ENCODE measurements at regions not wholly inside any gene's neighbourhood (a gene's known extent, or its start where the extent isn't known, plus 50 kb on each side); places are given as distances from the start of the nearest gene placed in this dataset.

- CTCF ChIA-PET, result no interaction called here
- Mint-ChIP-seq H3K4me1 (no peaks in the 10 kb centered on the region), H3K27ac (no peak overlapping the region), H3K27me3 (no peaks in the 10 kb centered on the region), H3K9me3 (ENCODE audit: insufficient read depth) (peaks cover 4% of the 10 kb centered on the region), H3K4me3 (no peak overlapping the region)
- Histone ChIP-seq H3K4me1 (ENCODE audit: control insufficient read depth in 2 of 2, insufficient read depth in 2 of 2, low read length in 2 of 2) (no peaks in the 10 kb centered on the region), H4K20me1 (ENCODE audit: control insufficient read depth, insufficient read depth, low read length, poor library complexity, severe bottlenecking) (no peaks in the 10 kb centered on the region), H3K4me2 (replicated peaks; ENCODE audit: low read depth, low read length, poor library complexity, severe bottlenecking) (no peak overlapping the region), H3K27me3 (replicated peaks in 1 of 4; ENCODE audit: control extremely low read depth in 1 of 4, control insufficient read depth in 3 of 4, insufficient read depth in 4 of 4, low read length in 3 of 4) (no peaks in the 10 kb centered on the region), H3K79me2 (ENCODE audit: control insufficient read depth, insufficient read depth, low read length) (no peaks in the 10 kb centered on the region), H3K9ac (ENCODE audit: low read length) (no peak overlapping the region), H2AFZ (ENCODE audit: insufficient read depth, low read depth, low read length, poor library complexity, severe bottlenecking) (no peak overlapping the region), H3K9me3 (ENCODE audit: control extremely low read depth in 1 of 3, control insufficient read depth in 2 of 3, insufficient read depth in 1 of 3, low read length in 2 of 3) (no peaks in the 10 kb centered on the region), H3K27ac (ENCODE audit: low read length in 2 of 2) (no peak overlapping the region), H3K36me3 (replicated peaks in 1 of 2; ENCODE audit: control extremely low read depth in 1 of 2, control insufficient read depth in 1 of 2, extremely low read depth in 1 of 2, insufficient read depth in 2 of 2, low read length in 1 of 2) (no peaks in the 10 kb centered on the region), H3K4me3 (ENCODE audit: control extremely low read depth in 1 of 5, extremely low read depth in 1 of 5, insufficient read depth in 1 of 5, low read depth in 2 of 5, low read length in 4 of 5) (no peak overlapping the region)
- no peak for DNase-seq
- intact Hi-C loops (cut with micrococcal nuclease), result no loop called here
- no peak for ATAC-seq (ENCODE audit: low read depth)
- no peak for TF ChIP-seq EZH2 (IDR thresholded peaks at IDR 0.05; ENCODE audit: borderline replicate concordance, insufficient read depth, low read depth, low read length, poor library complexity, severe bottlenecking)
- TF ChIP-seq, protein P1, sequence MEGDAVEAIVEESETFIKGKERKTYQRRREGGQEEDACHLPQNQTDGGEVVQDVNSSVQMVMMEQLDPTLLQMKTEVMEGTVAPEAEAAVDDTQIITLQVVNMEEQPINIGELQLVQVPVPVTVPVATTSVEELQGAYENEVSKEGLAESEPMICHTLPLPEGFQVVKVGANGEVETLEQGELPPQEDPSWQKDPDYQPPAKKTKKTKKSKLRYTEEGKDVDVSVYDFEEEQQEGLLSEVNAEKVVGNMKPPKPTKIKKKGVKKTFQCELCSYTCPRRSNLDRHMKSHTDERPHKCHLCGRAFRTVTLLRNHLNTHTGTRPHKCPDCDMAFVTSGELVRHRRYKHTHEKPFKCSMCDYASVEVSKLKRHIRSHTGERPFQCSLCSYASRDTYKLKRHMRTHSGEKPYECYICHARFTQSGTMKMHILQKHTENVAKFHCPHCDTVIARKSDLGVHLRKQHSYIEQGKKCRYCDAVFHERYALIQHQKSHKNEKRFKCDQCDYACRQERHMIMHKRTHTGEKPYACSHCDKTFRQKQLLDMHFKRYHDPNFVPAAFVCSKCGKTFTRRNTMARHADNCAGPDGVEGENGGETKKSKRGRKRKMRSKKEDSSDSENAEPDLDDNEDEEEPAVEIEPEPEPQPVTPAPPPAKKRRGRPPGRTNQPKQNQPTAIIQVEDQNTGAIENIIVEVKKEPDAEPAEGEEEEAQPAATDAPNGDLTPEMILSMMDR (IDR thresholded peaks at IDR 0.05), result no peak
- POLR2A ChIA-PET, result no interaction called here
- no CpG with 5 or more reads among the region's 3 CpGs for WGBS (ENCODE audit: insufficient coverage)
Observed at GRCh38 chr6:93972791-93973190, 553.4 kb upstream of the EPHA7 start.

GRCh38 chr6:93970684-93971083 is 551.3 kb upstream of the EPHA7 start:
- no peak overlapping the region for H3K9ac ChIP-seq (ENCODE audit: low read length)
- POLR2A ChIA-PET, result no interaction called here
- H3K27ac Mint-ChIP-seq, result no peak overlapping the region
- peaks cover 4% of the 10 kb centered on the region for H3K9me3 Mint-ChIP-seq (ENCODE audit: insufficient read depth)
- no peaks in the 10 kb centered on the region for H3K36me3 ChIP-seq (replicated peaks in 1 of 2; ENCODE audit: control extremely low read depth in 1 of 2, control insufficient read depth in 1 of 2, extremely low read depth in 1 of 2, insufficient read depth in 2 of 2, low read length in 1 of 2)
- TF ChIP-seq, protein P1 (IDR thresholded peaks at IDR 0.05), result no peak
- TF ChIP-seq EZH2 (IDR thresholded peaks at IDR 0.05; ENCODE audit: borderline replicate concordance, insufficient read depth, low read depth, low read length, poor library complexity, severe bottlenecking), result no peak
- H3K27me3 ChIP-seq (replicated peaks in 1 of 4; ENCODE audit: control extremely low read depth in 1 of 4, control insufficient read depth in 3 of 4, insufficient read depth in 4 of 4, low read length in 3 of 4), result no peaks in the 10 kb centered on the region
- H3K27me3 Mint-ChIP-seq, result no peaks in the 10 kb centered on the region
- H2AFZ ChIP-seq (ENCODE audit: insufficient read depth, low read depth, low read length, poor library complexity, severe bottlenecking), result no peak overlapping the region
- H4K20me1 ChIP-seq (ENCODE audit: control insufficient read depth, insufficient read depth, low read length, poor library complexity, severe bottlenecking), result no peaks in the 10 kb centered on the region
- no peak overlapping the region for H3K4me2 ChIP-seq (replicated peaks; ENCODE audit: low read depth, low read length, poor library complexity, severe bottlenecking)
- H3K4me1 Mint-ChIP-seq, result no peaks in the 10 kb centered on the region
- intact Hi-C loops (cut with micrococcal nuclease), result no loop called here
- H3K4me3 Mint-ChIP-seq, result no peak overlapping the region
- no peaks in the 10 kb centered on the region for H3K79me2 ChIP-seq (ENCODE audit: control insufficient read depth, insufficient read depth, low read length)
- WGBS (ENCODE audit: insufficient coverage), result 86% methylated on average over 2 of the region's 5 CpGs
- DNase-seq (no peak), ATAC-seq (ENCODE audit: low read depth) (no peak)
- no peak overlapping the region for H3K27ac ChIP-seq (ENCODE audit: low read length in 2 of 2)
- no peaks in the 10 kb centered on the region for H3K9me3 ChIP-seq (ENCODE audit: control extremely low read depth in 1 of 3, control insufficient read depth in 2 of 3, insufficient read depth in 1 of 3, low read length in 2 of 3)
- CTCF ChIA-PET, result no interaction called here
- H3K4me1 ChIP-seq (ENCODE audit: control insufficient read depth in 2 of 2, insufficient read depth in 2 of 2, low read length in 2 of 2), result no peaks in the 10 kb centered on the region
- H3K4me3 ChIP-seq (ENCODE audit: control extremely low read depth in 1 of 5, extremely low read depth in 1 of 5, insufficient read depth in 1 of 5, low read depth in 2 of 5, low read length in 4 of 5), result no peak overlapping the region

All from B cell (primary cell).